B cell (primary cell): ENCODE measurements at regions not wholly inside any gene's neighbourhood (a gene's known extent, or its start where the extent isn't known, plus 50 kb on each side); places are given as distances from the start of the nearest gene placed in this dataset.
A peak's percentile ranks its signal among the peaks of the same experiment; 100 is the strongest.

Source experiments
- EZH2 ChIP-seq: IDR thresholded peaks from 2 replicates; pipeline ENCODE4 v1.6.1; 2012; ENCODE audit warnings: borderline replicate concordance, low read depth, mild to moderate bottlenecking, moderate library complexity, low read length; ENCODE audit not compliant: insufficient read depth, poor library complexity, severe bottlenecking
- TF ChIP-seq, protein P1 (sequence below): fragments of 200-600 bp; IDR thresholded peaks from one replicate; pipeline ENCODE4 v1.8.0; 2022; ENCODE audit warnings: antibody characterized with exemption, mild to moderate bottlenecking

DNA sequence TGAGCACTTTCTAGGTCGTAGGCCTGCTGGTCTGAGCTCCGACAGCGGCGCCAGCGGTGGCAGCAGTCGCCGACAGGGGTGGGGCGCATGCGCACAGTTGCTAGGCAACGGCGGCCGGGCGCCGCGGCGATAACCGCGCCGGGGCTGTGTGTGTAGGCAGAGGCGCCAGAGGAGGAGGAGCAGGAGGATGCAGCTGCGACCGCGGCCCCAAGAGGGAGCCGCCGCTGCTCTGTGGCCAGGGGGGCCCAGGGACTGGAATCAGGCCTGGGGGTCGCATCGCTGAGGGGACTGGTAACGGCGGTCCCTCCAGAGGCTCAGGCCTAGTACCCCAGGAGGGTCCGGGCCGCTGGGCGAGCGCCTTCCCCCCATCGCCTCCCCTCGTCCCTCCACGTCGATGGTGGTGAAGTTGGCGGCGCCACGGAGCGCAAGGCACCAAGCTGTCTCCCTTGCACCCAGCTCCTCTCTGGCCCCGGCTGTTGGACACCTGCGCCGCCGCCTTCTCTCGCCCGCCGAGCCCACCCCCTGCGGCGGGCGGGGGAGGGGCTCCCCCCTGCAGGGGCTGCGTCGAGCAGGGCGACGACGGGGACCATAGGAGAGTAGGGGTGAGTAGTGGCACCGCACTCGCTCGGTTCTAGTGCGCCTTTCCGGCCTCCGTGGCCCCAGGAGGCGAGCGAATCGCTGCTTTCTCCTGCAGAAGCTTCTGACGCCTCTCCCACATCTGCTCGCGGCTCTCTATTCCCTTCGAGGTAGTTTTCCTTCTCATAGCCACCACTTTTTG lies 58.6 kb upstream of the ZC4H2 start, which contains the start of gene ZC3H12B:
- TF ChIP-seq EZH2, result no peak
- TF ChIP-seq, protein P1, sequence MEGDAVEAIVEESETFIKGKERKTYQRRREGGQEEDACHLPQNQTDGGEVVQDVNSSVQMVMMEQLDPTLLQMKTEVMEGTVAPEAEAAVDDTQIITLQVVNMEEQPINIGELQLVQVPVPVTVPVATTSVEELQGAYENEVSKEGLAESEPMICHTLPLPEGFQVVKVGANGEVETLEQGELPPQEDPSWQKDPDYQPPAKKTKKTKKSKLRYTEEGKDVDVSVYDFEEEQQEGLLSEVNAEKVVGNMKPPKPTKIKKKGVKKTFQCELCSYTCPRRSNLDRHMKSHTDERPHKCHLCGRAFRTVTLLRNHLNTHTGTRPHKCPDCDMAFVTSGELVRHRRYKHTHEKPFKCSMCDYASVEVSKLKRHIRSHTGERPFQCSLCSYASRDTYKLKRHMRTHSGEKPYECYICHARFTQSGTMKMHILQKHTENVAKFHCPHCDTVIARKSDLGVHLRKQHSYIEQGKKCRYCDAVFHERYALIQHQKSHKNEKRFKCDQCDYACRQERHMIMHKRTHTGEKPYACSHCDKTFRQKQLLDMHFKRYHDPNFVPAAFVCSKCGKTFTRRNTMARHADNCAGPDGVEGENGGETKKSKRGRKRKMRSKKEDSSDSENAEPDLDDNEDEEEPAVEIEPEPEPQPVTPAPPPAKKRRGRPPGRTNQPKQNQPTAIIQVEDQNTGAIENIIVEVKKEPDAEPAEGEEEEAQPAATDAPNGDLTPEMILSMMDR, result peak; percentile 57
